ENCODE measurements at regions not wholly inside any gene's neighbourhood (a gene's known extent, or its start where the extent isn't known, plus 50 kb on each side); places are given as distances from the start of the nearest gene placed in this dataset.

DNA sequence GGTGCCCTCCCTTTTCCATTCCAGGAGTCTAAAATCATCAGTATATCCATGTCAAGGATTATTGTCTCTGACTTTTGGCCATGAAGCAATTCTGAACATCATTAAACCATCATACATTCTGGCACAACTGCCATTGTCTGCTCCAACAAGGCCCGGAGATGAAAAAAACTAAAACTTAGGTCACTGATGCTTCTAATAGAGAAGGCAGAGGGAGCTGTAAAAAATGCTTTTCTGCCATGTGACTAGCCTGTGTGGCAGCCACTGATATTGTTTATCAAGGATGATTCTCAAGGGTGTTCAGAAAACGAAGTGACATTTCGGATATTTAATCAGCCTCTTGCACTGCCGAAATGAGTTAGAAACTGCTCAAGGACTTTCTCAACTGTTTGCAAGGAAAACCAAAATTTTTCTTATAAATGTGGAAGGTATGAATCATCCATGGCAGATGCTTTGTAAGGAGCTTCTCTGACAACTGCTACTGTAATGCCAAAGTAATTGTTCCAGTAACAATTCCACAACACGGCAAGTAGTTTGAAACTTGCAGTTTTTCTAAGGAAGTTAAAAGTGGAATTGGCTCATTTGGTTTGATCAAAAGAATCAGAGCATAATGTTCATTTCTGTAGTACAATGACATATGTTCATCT is 1076.5 kb upstream of the FLRT2 start:
- no peak for TF ChIP-seq CTCF (IDR thresholded peaks at IDR 0.05)
- TF ChIP-seq POLR2A (IDR thresholded peaks at IDR 0.05): no peak
- 55 to 70% methylated on average over 5 of the region's 5 CpGs for WGBS, 2 donors
- H3K4me3 ChIP-seq (ENCODE audit: low read depth, poor library complexity, severe bottlenecking): no peak overlapping the region
- DNase-seq (ENCODE audit: low spot score in 2 of 2): no peak
- intact Hi-C loops (cut with DNase I; ENCODE audit: low total_unique reads): no loop called here

GRCh38 chr14:84454114-84454513 is 1075.8 kb upstream of the FLRT2 start:
- 90 to 91% methylated on average over 4 of the region's 4 CpGs for WGBS, 2 donors
- DNase-seq (ENCODE audit: low spot score in 2 of 2): no peak
- TF ChIP-seq POLR2A (IDR thresholded peaks at IDR 0.05) (no peak), CTCF (IDR thresholded peaks at IDR 0.05) (no peak)
- intact Hi-C loops (cut with DNase I; ENCODE audit: low total_unique reads): no loop called here
- H3K4me3 ChIP-seq (ENCODE audit: low read depth, poor library complexity, severe bottlenecking): no peak overlapping the region

GRCh38 chr14:84456946-84457345 is 1073.0 kb upstream of the FLRT2 start:
- TF ChIP-seq POLR2A (IDR thresholded peaks at IDR 0.05) (no peak), CTCF (IDR thresholded peaks at IDR 0.05) (no peak)
- intact Hi-C loops (cut with DNase I; ENCODE audit: low total_unique reads): no loop called here
- DNase-seq (ENCODE audit: low spot score in 2 of 2): no peak
- no peak overlapping the region for H3K4me3 ChIP-seq (ENCODE audit: low read depth, poor library complexity, severe bottlenecking)
- 48 to 58% methylated on average over 2 of the region's 2 CpGs for WGBS, 2 donors

DNA sequence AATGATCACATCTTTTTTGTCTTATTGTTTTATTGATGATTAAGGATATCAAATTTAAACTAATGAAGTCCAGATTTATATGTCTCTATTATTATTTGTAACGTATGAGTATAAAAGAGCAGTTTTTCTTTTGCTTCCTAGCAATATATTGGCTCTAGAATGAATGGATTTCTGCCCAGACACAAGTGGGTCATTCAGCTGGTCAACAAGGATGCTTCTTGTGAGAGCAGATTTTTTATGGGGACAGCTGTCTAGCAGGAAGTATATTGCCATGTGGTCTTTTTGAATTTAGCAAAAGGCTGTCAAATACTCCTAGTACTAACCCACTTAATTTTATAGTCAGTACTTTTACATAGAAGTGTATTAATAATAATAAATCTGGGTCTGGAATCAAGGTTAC is 1071.1 kb upstream of the FLRT2 start:
- 58 to 65% methylated on average over 1 of the region's 1 CpG for WGBS, 2 donors
- H3K4me3 ChIP-seq (ENCODE audit: low read depth, poor library complexity, severe bottlenecking): no peak overlapping the region
- intact Hi-C loops (cut with DNase I; ENCODE audit: low total_unique reads): no loop called here
- TF ChIP-seq CTCF (IDR thresholded peaks at IDR 0.05) (no peak), POLR2A (IDR thresholded peaks at IDR 0.05) (no peak)
- no peak for DNase-seq (ENCODE audit: low spot score in 2 of 2)

- intact Hi-C loops (cut with DNase I; ENCODE audit: low total_unique reads): no loop called here
- no peak for DNase-seq (ENCODE audit: low spot score in 2 of 2)
- no peak overlapping the region for H3K4me3 ChIP-seq (ENCODE audit: low read depth, poor library complexity, severe bottlenecking)
- no peak for TF ChIP-seq CTCF (IDR thresholded peaks at IDR 0.05)
- no peak for TF ChIP-seq POLR2A (IDR thresholded peaks at IDR 0.05)
- WGBS, 2 donors: 41 to 59% methylated on average over 1 of the region's 1 CpG
Observed at GRCh38 chr14:84465880-84466279, 1064.1 kb upstream of the FLRT2 start.

DNA sequence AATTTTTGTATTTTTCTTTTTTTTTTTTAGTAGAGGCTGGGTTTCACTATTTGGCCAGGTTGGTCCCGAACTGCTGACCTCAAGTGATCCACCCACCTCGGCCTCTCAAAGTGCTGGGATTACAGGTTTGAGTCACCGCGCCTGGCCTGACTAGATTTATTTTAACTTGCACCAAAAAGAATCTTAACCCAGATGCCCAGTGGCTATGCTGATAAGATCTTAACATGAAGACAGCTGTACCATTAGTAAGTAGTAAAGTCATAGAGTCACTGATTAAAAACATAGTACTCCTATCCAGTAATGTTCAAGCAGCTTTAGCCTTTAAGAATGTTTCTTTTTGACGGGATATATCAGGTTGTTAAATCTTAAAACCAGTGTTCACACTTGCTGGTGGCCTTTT is 1061.8 kb upstream of the FLRT2 start:
- intact Hi-C loops (cut with DNase I; ENCODE audit: low total_unique reads): no loop called here
- 46 to 47% methylated on average over 5 of the region's 5 CpGs for WGBS, 2 donors
- no peak for DNase-seq (ENCODE audit: low spot score in 2 of 2)
- TF ChIP-seq POLR2A (IDR thresholded peaks at IDR 0.05) (no peak), CTCF (IDR thresholded peaks at IDR 0.05) (no peak)
- no peak overlapping the region for H3K4me3 ChIP-seq (ENCODE audit: low read depth, poor library complexity, severe bottlenecking)
